NCI-H2227 (cell line): ENCODE measurements at regions not wholly inside any gene's neighbourhood (a gene's known extent, or its start where the extent isn't known, plus 50 kb on each side); places are given as distances from the start of the nearest gene placed in this dataset.

Experiments
- DNase-seq: peaks from one replicate; lab custom pipeline; 2025; ENCODE audit not compliant: unreplicated experiment; lab: John Stamatoyannopoulos, UW

- DNase-seq, result peak; percentile 53
Observed at GRCh38 chr15:77541421-77542181, 91.1 kb downstream of the LINGO1 start.

- DNase-seq, result no peak
Observed at GRCh38 chr15:77540312-77541060, 92.2 kb downstream of the LINGO1 start.

- DNase-seq, result no peak
Observed at GRCh38 chr15:77538793-77539497, 93.8 kb downstream of the LINGO1 start.

GRCh38 chr15:77538027-77538451 is 94.7 kb downstream of the LINGO1 start:
- no peak for DNase-seq

GRCh38 chr15:77537006-77537405 is 95.7 kb downstream of the LINGO1 start:
- no peak for DNase-seq

- no peak for DNase-seq
Observed at GRCh38 chr15:77535845-77536244, 96.9 kb downstream of the LINGO1 start.
